ENCODE measurements at regions not wholly inside any gene's neighbourhood (a gene's known extent, or its start where the extent isn't known, plus 50 kb on each side); places are given as distances from the start of the nearest gene placed in this dataset.

DNA sequence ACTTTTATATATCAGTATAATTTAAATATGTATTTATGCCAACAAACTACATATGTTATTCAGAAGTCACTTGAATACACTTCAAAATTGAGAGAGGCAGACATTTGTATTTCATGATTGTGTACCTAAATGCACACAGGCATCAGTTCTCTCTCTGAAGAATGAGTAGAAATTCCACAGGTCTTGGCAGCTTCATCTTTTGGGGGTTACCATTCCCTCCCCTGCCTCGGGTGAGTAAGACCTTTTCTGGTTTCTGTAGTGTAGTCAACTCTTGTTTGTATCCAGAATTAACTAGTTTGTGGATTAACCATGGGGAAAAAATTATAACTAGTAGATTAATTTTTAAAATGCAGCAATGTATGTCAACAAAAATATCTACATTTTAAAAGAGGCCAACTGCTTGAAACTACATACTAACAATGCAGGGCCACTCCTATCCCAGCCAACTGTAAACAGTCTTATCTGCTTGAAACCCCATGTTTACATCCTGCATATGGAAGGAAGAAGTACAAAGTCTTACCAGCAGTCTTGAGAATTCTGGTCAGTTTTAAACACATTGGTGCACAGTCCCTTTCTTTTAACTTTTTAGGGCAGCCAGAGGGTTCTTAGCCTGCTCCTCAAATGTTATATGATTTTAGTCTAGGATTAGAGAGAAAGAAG, 339.6 kb upstream of the KIF2A start:
- TF ChIP-seq CTCF (IDR thresholded peaks at IDR 0.05) (no peak), POLR2A (IDR thresholded peaks at IDR 0.05) (no peak)

All from lower leg skin (tissue), 3 donors.